Heart right ventricle (tissue), 16 donors: ENCODE measurements at regions not wholly inside any gene's neighbourhood (a gene's known extent, or its start where the extent isn't known, plus 50 kb on each side); places are given as distances from the start of the nearest gene placed in this dataset.

Experiments used
- ATAC-seq, 8 donors: fragments of 200-7000 bp; cut with Tn5 transposase; one replicate each; pipeline ENCODE4 v1.9.1; 2020; ENCODE audit warnings: mild to moderate bottlenecking in 8 of 8, moderate library complexity in 8 of 8, moderate number of reproducible peaks in 1 of 8
- DNase-seq, 2 donors: peaks; one replicate each; pipeline ENCODE4 v3.0.0-alpha.2; 2020
- H3K27ac ChIP-seq, 10 donors: fragments of 200-600 bp; sonication (generic) in 2 of 10; one replicate each; pipeline versions ENCODE4 v1.5.0 to v1.8.0; 2020 to 2022; ENCODE audit warnings: mild to moderate bottlenecking in 3 of 10
- H3K27me3 ChIP-seq, 7 donors: fragments of 200-600 bp; one replicate each; pipeline ENCODE4 v1.8.0; 2021 to 2022; ENCODE audit warnings: mild to moderate bottlenecking in 2 of 7
- H3K36me3 ChIP-seq, 9 donors: fragments of 200-600 bp; sonication (generic) in 1 of 9; one replicate each; pipeline versions ENCODE4 v1.5.0 to v1.8.0; 2020 to 2022; ENCODE audit warnings: mild to moderate bottlenecking in 2 of 9
- H3K4me1 ChIP-seq, 9 donors: fragments of 200-600 bp; sonication (generic) in 1 of 9; one replicate each; pipeline versions ENCODE4 v1.5.0 to v1.8.0; 2020 to 2022; ENCODE audit warnings: mild to moderate bottlenecking in 4 of 9
- H3K4me3 ChIP-seq, 10 donors: fragments of 200-600 bp; sonication (generic) in 2 of 10; one replicate each; pipeline versions ENCODE4 v1.5.0 to v1.8.0; 2020 to 2022; ENCODE audit warnings: mild to moderate bottlenecking in 7 of 10, moderate library complexity in 2 of 10
- H3K9me3 ChIP-seq, 11 donors: fragments of 200-600 bp in 10 of 11; sonication (generic) in 2 of 11; one replicate each; pipeline versions ENCODE4 v1.5.0 to v1.8.0; 2013 to 2022; ENCODE audit warnings: mild to moderate bottlenecking in 2 of 11, control low read depth in 1 of 11, moderate library complexity in 1 of 11
- WGBS, 2 donors: extraction: QIAGEN DNeasy Blood & Tissue Kit; methylation state at CpG; one replicate each; pipeline ENCODE4 v1.1.7; 2013; ENCODE audit warnings: inconsistent platforms in 1 of 2; 5-methylcytosine and 5-hydroxymethylcytosine counted together
- intact Hi-C, 10 donors: fragments of 100-400 bp; cut with DNase I; formaldehyde crosslinking; loops; one replicate each; pipeline versions ENCODE4 v1.11.1 to v1.14.2; 2022
- TF ChIP-seq, protein P1 (sequence below), 9 donors: fragments of 200-600 bp; sonication (generic) in 2 of 9; IDR thresholded peaks; one replicate each; pipeline versions ENCODE4 v1.5.0 to v1.8.0; 2021 to 2022; ENCODE audit warnings: antibody characterized with exemption in 9 of 9, mild to moderate bottlenecking in 5 of 9, moderate library complexity in 1 of 9
- donor health status: Arrhythmogenic right ventricular cardiomyopathy.
- donor health status: ischemic (EF 13 %, LVEDD 7.1; RV severe dilation, severe dysfunction).
- donor health status: healthy with polysubstance abuse.
- donor health status: DM: no; HTN: yes; CAD: no.
- donor health status: DM: no; HTN: no; CAD: no.
- donor health status: ischemic (EF 25% LVEDD 6.9; RV normal size, moderate dysfunction).
- donor health status: ischemic (EF 25% LVEDD 5.7; RV mildly dilated, moderate dysfunction).
- donor health status: healthy.
- donor health status: DM: yes; HTN: yes; CAD: no.
- donor health status: Ischemic cardiomyopathy.
- donor health status: ischemic (EF 35%, LVEDD 5.7; RV mildly dilated, moderate dysfunction).
- donor health status: nonischemic (EF 11% LVEDD 7.7; RV severe dilation, severe dysfunction).
- donor health status: DM: yes; HTN: yes; CAD: no.
- donor health status: PGD.
- donor health status: ischemic (EF 29% LVEDD 5.4; RV normal size, mild dysfunction).
- donor health status: nonischemic (EF 23%, LVEDD 6.1; RV moderate dilation, normal function).

- TF ChIP-seq, protein P1, sequence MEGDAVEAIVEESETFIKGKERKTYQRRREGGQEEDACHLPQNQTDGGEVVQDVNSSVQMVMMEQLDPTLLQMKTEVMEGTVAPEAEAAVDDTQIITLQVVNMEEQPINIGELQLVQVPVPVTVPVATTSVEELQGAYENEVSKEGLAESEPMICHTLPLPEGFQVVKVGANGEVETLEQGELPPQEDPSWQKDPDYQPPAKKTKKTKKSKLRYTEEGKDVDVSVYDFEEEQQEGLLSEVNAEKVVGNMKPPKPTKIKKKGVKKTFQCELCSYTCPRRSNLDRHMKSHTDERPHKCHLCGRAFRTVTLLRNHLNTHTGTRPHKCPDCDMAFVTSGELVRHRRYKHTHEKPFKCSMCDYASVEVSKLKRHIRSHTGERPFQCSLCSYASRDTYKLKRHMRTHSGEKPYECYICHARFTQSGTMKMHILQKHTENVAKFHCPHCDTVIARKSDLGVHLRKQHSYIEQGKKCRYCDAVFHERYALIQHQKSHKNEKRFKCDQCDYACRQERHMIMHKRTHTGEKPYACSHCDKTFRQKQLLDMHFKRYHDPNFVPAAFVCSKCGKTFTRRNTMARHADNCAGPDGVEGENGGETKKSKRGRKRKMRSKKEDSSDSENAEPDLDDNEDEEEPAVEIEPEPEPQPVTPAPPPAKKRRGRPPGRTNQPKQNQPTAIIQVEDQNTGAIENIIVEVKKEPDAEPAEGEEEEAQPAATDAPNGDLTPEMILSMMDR (IDR thresholded peaks at IDR 0.05), result no peak
- Histone ChIP-seq H3K36me3 (no peaks in the 10 kb centered on the region), H3K4me1 (no peaks in the 10 kb centered on the region), H3K4me3 (no peak overlapping the region), H3K9me3 (peaks cover 0 to 44% (median 4%) of the 10 kb centered on the region in 11 donors), H3K27me3 (no peaks in the 10 kb centered on the region), H3K27ac (no peak overlapping the region)
- intact Hi-C loops, result loop anchor here in 1 of 10 donors (10.0 kb wide), 1 partner anchor 59 kb away; no protein-coding TSS in a partner anchor
- DNase-seq (no peak), ATAC-seq (no peak)
Measured at GRCh38 chr16:35823342-35823741, 2363.9 kb downstream of the TP53TG3F start.

GRCh38 chr16:35841632-35842031 lies 2382.2 kb downstream of the TP53TG3F start:
- Histone ChIP-seq H3K36me3 (no peaks in the 10 kb centered on the region), H3K4me1 (no peaks in the 10 kb centered on the region), H3K27me3 (no peaks in the 10 kb centered on the region), H3K9me3 (peaks cover 0 to 53% (median 0%) of the 10 kb centered on the region in 11 donors), H3K4me3 (no peak overlapping the region), H3K27ac (no peak overlapping the region)
- 23 to 28% methylated on average over 3 of the region's 3 CpGs for WGBS, 2 donors
- intact Hi-C loops, result loop anchor here in 1 of 10 donors (10.0 kb wide), 1 partner anchor 53 kb away; no protein-coding TSS in a partner anchor
- TF ChIP-seq, protein P1 (IDR thresholded peaks at IDR 0.05), result no peak
- DNase-seq (no peak), ATAC-seq (no peak)

GRCh38 chr16:35862242-35862641 lies 2402.8 kb downstream of the TP53TG3F start:
- H3K9me3 ChIP-seq, result peaks cover 0 to 74% (median 0%) of the 10 kb centered on the region in 11 donors
- H3K36me3 ChIP-seq, result no peaks in the 10 kb centered on the region
- no peak overlapping the region for H3K27ac ChIP-seq
- H3K4me3 ChIP-seq, result no peak overlapping the region
- DNase-seq, result no peak
- ATAC-seq, result no peak
- intact Hi-C loops, result no loop called here
- no peaks in the 10 kb centered on the region for H3K27me3 ChIP-seq
- H3K4me1 ChIP-seq, result no peaks in the 10 kb centered on the region
- TF ChIP-seq, protein P1 (IDR thresholded peaks at IDR 0.05), result no peak

DNA sequence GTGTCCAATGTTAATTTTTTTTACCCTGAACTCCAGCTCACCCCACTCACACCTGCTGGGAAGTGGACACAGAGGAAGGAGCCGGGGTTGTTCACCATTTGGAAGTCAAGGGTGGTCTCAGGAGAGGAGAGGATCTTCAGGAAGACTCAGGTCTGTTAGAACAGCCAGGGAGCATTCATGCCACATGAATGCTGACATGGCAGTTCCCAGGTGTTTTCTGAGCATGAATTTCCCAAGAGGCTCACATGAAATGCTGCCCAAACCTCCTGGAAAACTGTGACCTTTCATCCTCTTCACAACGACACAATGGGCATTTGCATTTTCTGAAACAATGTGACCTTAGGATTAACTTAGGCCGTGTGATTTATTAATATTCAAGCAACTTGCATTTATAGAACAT lies 2409.2 kb downstream of the TP53TG3F start:
- no peak overlapping the region for H3K27ac ChIP-seq
- intact Hi-C loops, result no loop called here
- WGBS, 2 donors, result 38 to 39% methylated on average over 3 of the region's 3 CpGs

More for the DNA sequence above, 2409.2 kb downstream of the TP53TG3F start:
- Histone ChIP-seq H3K4me1 (no peaks in the 10 kb centered on the region), H3K36me3 (no peaks in the 10 kb centered on the region), H3K27me3 (no peaks in the 10 kb centered on the region), H3K9me3 (peaks cover 0 to 83% (median 0%) of the 10 kb centered on the region in 11 donors), H3K4me3 (no peak overlapping the region)
- TF ChIP-seq, protein P1 (IDR thresholded peaks at IDR 0.05), result no peak
- no peak for DNase-seq
- no peak for ATAC-seq
